Mucosa of rectum (tissue), 2 donors: ENCODE measurements at regions not wholly inside any gene's neighbourhood (a gene's known extent, or its start where the extent isn't known, plus 50 kb on each side); places are given as distances from the start of the nearest gene placed in this dataset.

Experiments used
- H3K27ac ChIP-seq, 2 donors: one replicate each; pipeline ENCODE4 v1.7.0; 2013; ENCODE audit warnings: inconsistent platforms in 2 of 2, low read depth in 2 of 2, low read length in 2 of 2
- H3K27me3 ChIP-seq, 2 donors: one replicate each; pipeline ENCODE4 v1.7.0; 2013; ENCODE audit warnings: low read length in 2 of 2; ENCODE audit not compliant: control insufficient read depth in 2 of 2, insufficient read depth in 2 of 2
- H3K36me3 ChIP-seq, 2 donors: one replicate each; pipeline ENCODE4 v1.7.0; 2013; ENCODE audit warnings: low read length in 2 of 2; ENCODE audit not compliant: control insufficient read depth in 2 of 2, insufficient read depth in 2 of 2
- H3K4me1 ChIP-seq, 2 donors: one replicate each; pipeline ENCODE4 v1.7.0; 2013; ENCODE audit warnings: low read length in 2 of 2, mild to moderate bottlenecking in 1 of 2; ENCODE audit not compliant: control insufficient read depth in 2 of 2, insufficient read depth in 2 of 2
- H3K4me3 ChIP-seq, 2 donors: one replicate each; pipeline ENCODE4 v1.7.0; 2013; ENCODE audit warnings: low read length in 2 of 2
- H3K9ac ChIP-seq, 2 donors: one replicate each; pipeline ENCODE4 v1.7.0; 2013; ENCODE audit warnings: low read length in 2 of 2, low read depth in 1 of 2, mild to moderate bottlenecking in 1 of 2
- H3K9me3 ChIP-seq, 2 donors: one replicate each; pipeline ENCODE4 v1.7.0; 2013; ENCODE audit warnings: low read length in 2 of 2; ENCODE audit not compliant: control insufficient read depth in 2 of 2
- donor health status: healthy.
- donor health status: Normal muscosa, but diverticular disease.

- Histone ChIP-seq H3K4me3 (no peak overlapping the region), H3K36me3 (no peaks in the 10 kb centered on the region), H3K9ac (no peak overlapping the region), H3K4me1 (no peaks in the 10 kb centered on the region), H3K27ac (no peak overlapping the region), H3K9me3 (no peaks in the 10 kb centered on the region), H3K27me3 (peaks cover 0 to 4% of the 10 kb centered on the region in 2 donors)
These were observed 63.0 kb upstream of the TWIST2 start for GRCh38 chr2:238784671-238785527.

- H3K4me3 ChIP-seq = no peak overlapping the region
- no peak overlapping the region for H3K27ac ChIP-seq
- peaks cover 0 to 4% of the 10 kb centered on the region in 2 donors for H3K27me3 ChIP-seq
- no peak overlapping the region for H3K9ac ChIP-seq
- H3K9me3 ChIP-seq = no peaks in the 10 kb centered on the region
- H3K4me1 ChIP-seq = no peaks in the 10 kb centered on the region
- no peaks in the 10 kb centered on the region for H3K36me3 ChIP-seq
These were observed 62.4 kb upstream of the TWIST2 start for GRCh38 chr2:238785528-238785860.

- H3K36me3 ChIP-seq = no peaks in the 10 kb centered on the region
- H3K9ac ChIP-seq = peak overlapping the region in 1 of 2 donors; percentile 39
- peak overlapping the region in 1 of 2 donors; percentile 39 for H3K27ac ChIP-seq
- no peaks in the 10 kb centered on the region for H3K4me1 ChIP-seq
- H3K27me3 ChIP-seq = peaks cover 0 to 4% of the 10 kb centered on the region in 2 donors
- no peak overlapping the region for H3K4me3 ChIP-seq
- no peaks in the 10 kb centered on the region for H3K9me3 ChIP-seq
These were observed 61.5 kb upstream of the TWIST2 start for GRCh38 chr2:238786379-238786778.

- Histone ChIP-seq H3K9ac (peak overlapping the region in 1 of 2 donors; percentile 39), H3K9me3 (no peaks in the 10 kb centered on the region), H3K36me3 (no peaks in the 10 kb centered on the region), H3K4me3 (no peak overlapping the region), H3K27me3 (peaks cover 0 to 4% of the 10 kb centered on the region in 2 donors), H3K27ac (peak overlapping the region; percentile 12 to 39), H3K4me1 (no peaks in the 10 kb centered on the region)
These were observed 60.9 kb upstream of the TWIST2 start for GRCh38 chr2:238786792-238787490.

GRCh38 chr2:238787501-238787900 lies 60.4 kb upstream of the TWIST2 start:
- Histone ChIP-seq H3K36me3 (no peaks in the 10 kb centered on the region), H3K27me3 (peaks cover 0 to 4% of the 10 kb centered on the region in 2 donors), H3K9me3 (no peaks in the 10 kb centered on the region), H3K9ac (peak overlapping the region in 1 of 2 donors; percentile 7), H3K4me1 (no peaks in the 10 kb centered on the region), H3K4me3 (no peak overlapping the region), H3K27ac (peak overlapping the region; percentile 12 to 27)

GRCh38 chr2:238789317-238789806 lies 58.5 kb upstream of the TWIST2 start:
- Histone ChIP-seq H3K4me3 (no peak overlapping the region), H3K27ac (no peak overlapping the region), H3K9ac (no peak overlapping the region)

GRCh38 chr2:238790126-238790832 lies 57.6 kb upstream of the TWIST2 start:
- Histone ChIP-seq H3K9me3 (no peaks in the 10 kb centered on the region), H3K4me3 (no peak overlapping the region), H3K9ac (no peak overlapping the region), H3K27me3 (peaks cover 0 to 4% of the 10 kb centered on the region in 2 donors), H3K4me1 (no peaks in the 10 kb centered on the region), H3K36me3 (no peaks in the 10 kb centered on the region), H3K27ac (peak overlapping the region in 1 of 2 donors; percentile 15)

More at GRCh38 chr2:238789317-238789806, 58.5 kb upstream of the TWIST2 start:
- peaks cover 0 to 4% of the 10 kb centered on the region in 2 donors for H3K27me3 ChIP-seq
- no peaks in the 10 kb centered on the region for H3K36me3 ChIP-seq
- H3K9me3 ChIP-seq = no peaks in the 10 kb centered on the region
- H3K4me1 ChIP-seq = no peaks in the 10 kb centered on the region

GRCh38 chr2:238790833-238791230 lies 57.1 kb upstream of the TWIST2 start:
- H3K27ac ChIP-seq = peak overlapping the region in 1 of 2 donors; percentile 15
- H3K9me3 ChIP-seq = no peaks in the 10 kb centered on the region
- peak overlapping the region in 1 of 2 donors; percentile 10 for H3K9ac ChIP-seq
- H3K36me3 ChIP-seq = no peaks in the 10 kb centered on the region
- no peaks in the 10 kb centered on the region for H3K4me1 ChIP-seq
- no peak overlapping the region for H3K4me3 ChIP-seq
- H3K27me3 ChIP-seq = peaks cover 0 to 4% of the 10 kb centered on the region in 2 donors

- Histone ChIP-seq H3K36me3 (no peaks in the 10 kb centered on the region), H3K27me3 (peaks cover 0 to 4% of the 10 kb centered on the region in 2 donors), H3K27ac (peak overlapping the region; percentile 4 to 15), H3K4me1 (no peaks in the 10 kb centered on the region), H3K4me3 (no peak overlapping the region), H3K9ac (peak overlapping the region in 1 of 2 donors; percentile 10), H3K9me3 (no peaks in the 10 kb centered on the region)
These were observed 56.5 kb upstream of the TWIST2 start for GRCh38 chr2:238791354-238791753.
